WTC11 (cell line): ENCODE measurements at regions not wholly inside any gene's neighbourhood (a gene's known extent, or its start where the extent isn't known, plus 50 kb on each side); places are given as distances from the start of the nearest gene placed in this dataset.

Experiments
- ATAC-seq: fragments of 200-7000 bp; cut with Tn5 transposase; 2 replicates; pipeline ENCODE4 v1.10.0; 2021; ENCODE audit warnings: mild to moderate bottlenecking, moderate library complexity
- CTCF ChIA-PET: fragments of 300-600 bp; sonication (Branson Sonifier 250); formaldehyde crosslinking; loops from one replicate; lab custom pipeline; 2021; ENCODE audit warnings: antibody characterized with exemption; lab: Charles Lee
- POLR2A ChIA-PET: fragments of 350-600 bp; sonication (Branson Sonifier 250); formaldehyde crosslinking; loops from one replicate; lab custom pipeline; 2021; ENCODE audit warnings: antibody characterized with exemption; lab: Charles Lee
- DNase-seq: peaks from one replicate; pipeline ENCODE4 v3.0.0; 2021; ENCODE audit warnings: low spot score
- H3K27ac Mint-ChIP-seq: 2 replicates; pipeline ENCODE4 v1.8.0; 2021; ENCODE audit warnings: mixed read lengths
- H3K27me3 Mint-ChIP-seq: 2 replicates; pipeline ENCODE4 v1.8.0; 2021; ENCODE audit warnings: low read depth, mild to moderate bottlenecking, moderate library complexity, mixed read lengths
- H3K36me3 Mint-ChIP-seq: 2 replicates; pipeline ENCODE4 v1.8.0; 2021; ENCODE audit warnings: mixed read lengths
- H3K4me1 Mint-ChIP-seq: 2 replicates; pipeline ENCODE4 v1.8.0; 2022; ENCODE audit warnings: mixed read lengths
- H3K4me3 Mint-ChIP-seq: 2 replicates; pipeline ENCODE4 v1.8.0; 2021; ENCODE audit warnings: mild to moderate bottlenecking, moderate library complexity, mixed read lengths
- H3K9me3 Mint-ChIP-seq: 2 replicates; pipeline ENCODE4 v1.8.0; 2021; ENCODE audit warnings: mixed read lengths
- ATF2 ChIP-seq: sonication (generic); formaldehyde crosslinking; IDR thresholded peaks from 2 replicates; pipeline ENCODE4 v1.8.1; 2022; ENCODE audit warnings: low read depth, missing genetic modification reagents, borderline replicate concordance
- CBFB ChIP-seq: sonication (generic); formaldehyde crosslinking; IDR thresholded peaks from 2 replicates; pipeline ENCODE4 v1.8.1; 2022; ENCODE audit warnings: mild to moderate bottlenecking, low read depth, missing genetic modification reagents
- E2F1 ChIP-seq: sonication (generic); formaldehyde crosslinking; IDR thresholded peaks from 2 replicates; pipeline ENCODE4 v1.8.0; 2022; ENCODE audit warnings: mild to moderate bottlenecking, missing genetic modification reagents
- E2F5 ChIP-seq: sonication (generic); formaldehyde crosslinking; IDR thresholded peaks from 2 replicates; pipeline ENCODE4 v1.8.1; 2022; ENCODE audit warnings: mild to moderate bottlenecking, moderate library complexity, missing genetic modification reagents
- EMX1 ChIP-seq: fragments of 250-450 bp; sonication (Bioruptor Pico); IDR thresholded peaks from 2 replicates; pipeline ENCODE4 v1.8.0; 2021; ENCODE audit warnings: mild to moderate bottlenecking
- FOXK1 ChIP-seq: sonication (generic); formaldehyde crosslinking; IDR thresholded peaks from 2 replicates; pipeline ENCODE4 v1.8.0; 2022; ENCODE audit warnings: mild to moderate bottlenecking, moderate library complexity, missing genetic modification reagents
- FOXP1 ChIP-seq: sonication (generic); formaldehyde crosslinking; IDR thresholded peaks from 2 replicates; pipeline ENCODE4 v1.8.0; 2022; ENCODE audit warnings: missing genetic modification reagents, mild to moderate bottlenecking, moderate library complexity, borderline replicate concordance
- IRF1 ChIP-seq: sonication (generic); formaldehyde crosslinking; IDR thresholded peaks from 2 replicates; pipeline ENCODE4 v1.8.0; 2023; ENCODE audit warnings: missing genetic modification reagents
- NFE2L1 ChIP-seq: sonication (generic); formaldehyde crosslinking; IDR thresholded peaks from 2 replicates; pipeline ENCODE4 v1.8.1; 2023; ENCODE audit warnings: missing genetic modification reagents
- NFYB ChIP-seq: sonication (generic); formaldehyde crosslinking; conservative IDR thresholded peaks from 2 replicates; pipeline ENCODE4 v1.8.0; 2022; ENCODE audit warnings: low read depth, missing genetic modification reagents
- NR2C2 ChIP-seq: sonication (generic); formaldehyde crosslinking; IDR thresholded peaks from 2 replicates; pipeline ENCODE4 v1.8.0; 2022; ENCODE audit warnings: mild to moderate bottlenecking, missing genetic modification reagents
- SMAD4 ChIP-seq: sonication (generic); formaldehyde crosslinking; IDR thresholded peaks from 2 replicates; pipeline ENCODE4 v1.8.0; 2022; ENCODE audit warnings: mild to moderate bottlenecking, missing genetic modification reagents
- TEAD1 ChIP-seq: sonication (generic); formaldehyde crosslinking; IDR thresholded peaks from 2 replicates; pipeline ENCODE4 v1.8.0; 2022; ENCODE audit warnings: mild to moderate bottlenecking, missing genetic modification reagents
- TP53 ChIP-seq: sonication (generic); formaldehyde crosslinking; IDR thresholded peaks from 2 replicates; pipeline ENCODE4 v1.8.1; 2023; ENCODE audit warnings: mild to moderate bottlenecking, missing genetic modification reagents
- ZNF219 ChIP-seq: sonication (generic); formaldehyde crosslinking; IDR thresholded peaks from 2 replicates; pipeline ENCODE4 v1.8.0; 2023; ENCODE audit warnings: missing genetic modification reagents, mild to moderate bottlenecking, borderline replicate concordance
- ZNF263 ChIP-seq: sonication (generic); formaldehyde crosslinking; IDR thresholded peaks from 2 replicates; pipeline ENCODE4 v1.8.1; 2022; ENCODE audit warnings: low read depth, mild to moderate bottlenecking, moderate library complexity, missing genetic modification reagents
- ZNF425 ChIP-seq: fragments of 250-450 bp; sonication (Bioruptor Pico); conservative IDR thresholded peaks from 2 replicates; pipeline ENCODE4 v1.9.0; 2021; ENCODE audit warnings: mild to moderate bottlenecking
- ZSCAN18 ChIP-seq: fragments of 250-450 bp; sonication (Bioruptor Pico); IDR thresholded peaks from 2 replicates; pipeline ENCODE4 v2.1.2; 2022; ENCODE audit warnings: mild to moderate bottlenecking, moderate library complexity
- TF ChIP-seq, protein P1 (sequence below): sonication (generic); formaldehyde crosslinking; conservative IDR thresholded peaks from 2 replicates; pipeline ENCODE4 v1.8.1; 2022; ENCODE audit warnings: mild to moderate bottlenecking, missing genetic modification reagents
- TF ChIP-seq, protein P2 (sequence below): sonication (generic); formaldehyde crosslinking; IDR thresholded peaks from 2 replicates; pipeline ENCODE4 v1.8.1; 2023; ENCODE audit warnings: mild to moderate bottlenecking, moderate library complexity, missing genetic modification reagents
- TF ChIP-seq, protein P3 (sequence below): sonication (generic); formaldehyde crosslinking; IDR thresholded peaks from 2 replicates; pipeline ENCODE4 v1.8.0; 2022; ENCODE audit warnings: mild to moderate bottlenecking, missing genetic modification reagents
- TF ChIP-seq, protein P4 (sequence below): sonication (generic); formaldehyde crosslinking; IDR thresholded peaks from 2 replicates; pipeline ENCODE4 v1.8.1; 2022; ENCODE audit warnings: missing genetic modification reagents, borderline replicate concordance

DNA sequence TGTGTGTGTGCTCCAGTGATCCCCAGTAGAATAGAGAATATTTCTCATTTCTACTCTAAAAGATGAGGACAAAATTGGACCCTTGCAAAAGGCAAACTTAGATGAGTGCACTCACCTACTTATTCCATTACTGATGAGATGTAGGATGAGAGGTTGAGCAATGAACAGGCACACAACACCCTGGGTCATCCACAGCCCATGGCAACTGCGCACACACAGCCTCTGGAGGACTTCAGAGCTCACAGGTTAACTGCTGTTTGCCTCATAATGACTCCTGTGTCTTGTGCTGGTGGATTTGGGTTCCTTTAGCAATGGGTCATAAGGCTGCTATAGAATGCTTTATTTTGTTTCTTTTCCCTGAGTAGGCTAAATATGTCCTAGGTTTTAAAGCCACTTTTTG lies 103.6 kb upstream of the TNFAIP3 start:
- Mint-ChIP-seq H3K9me3 (no peaks in the 10 kb centered on the region), H3K36me3 (no peaks in the 10 kb centered on the region), H3K4me3 (no peak overlapping the region), H3K27me3 (no peaks in the 10 kb centered on the region), H3K27ac (no peak overlapping the region), H3K4me1 (peaks cover 2% of the 10 kb centered on the region; the same call in 1 of the 2 replicates)
- no peak for TF ChIP-seq NR2C2 (CRISPR knock-in tag)
- no peak for TF ChIP-seq TP53 (CRISPR knock-in tag)
- TF ChIP-seq TEAD1 (CRISPR knock-in tag): no peak
- no peak for TF ChIP-seq FOXK1
- no peak for TF ChIP-seq FOXP1 (CRISPR knock-in tag)
- no peak for TF ChIP-seq NFYB
- TF ChIP-seq E2F5 (CRISPR knock-in tag): no peak
- no peak for TF ChIP-seq ZSCAN18 (CRISPR knock-in tag)
- TF ChIP-seq, protein P1, sequence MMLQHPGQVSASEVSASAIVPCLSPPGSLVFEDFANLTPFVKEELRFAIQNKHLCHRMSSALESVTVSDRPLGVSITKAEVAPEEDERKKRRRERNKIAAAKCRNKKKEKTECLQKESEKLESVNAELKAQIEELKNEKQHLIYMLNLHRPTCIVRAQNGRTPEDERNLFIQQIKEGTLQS: no peak
- no peak for TF ChIP-seq ZNF263 (CRISPR knock-in tag)
- no peak for TF ChIP-seq ATF2 (CRISPR knock-in tag)
- CTCF ChIA-PET: interaction anchor here (0.5 kb wide), 1 partner anchor 795 kb away, joined by 3 read pairs; no protein-coding TSS in a partner anchor
- POLR2A ChIA-PET: no interaction called here
- DNase-seq (no peak), ATAC-seq (no peak)

GRCh38 chr6:137763886-137764285 lies 103.2 kb upstream of the TNFAIP3 start:
- no peaks in the 10 kb centered on the region for H3K9me3 Mint-ChIP-seq
- ATAC-seq (no peak), DNase-seq (no peak)
- peaks cover 2% of the 10 kb centered on the region; the same call in 1 of the 2 replicates for H3K4me1 Mint-ChIP-seq
- no peaks in the 10 kb centered on the region for H3K27me3 Mint-ChIP-seq
- no peak overlapping the region for H3K4me3 Mint-ChIP-seq
- H3K36me3 Mint-ChIP-seq: no peaks in the 10 kb centered on the region
- H3K27ac Mint-ChIP-seq: no peak overlapping the region
- ChIA-PET CTCF (interaction anchor here (0.5 kb wide), 1 partner anchor 795 kb away, joined by 3 read pairs; no protein-coding TSS in a partner anchor), POLR2A (no interaction called here)
- no peak for TF ChIP-seq CBFB (CRISPR knock-in tag)
- TF ChIP-seq, protein P2, sequence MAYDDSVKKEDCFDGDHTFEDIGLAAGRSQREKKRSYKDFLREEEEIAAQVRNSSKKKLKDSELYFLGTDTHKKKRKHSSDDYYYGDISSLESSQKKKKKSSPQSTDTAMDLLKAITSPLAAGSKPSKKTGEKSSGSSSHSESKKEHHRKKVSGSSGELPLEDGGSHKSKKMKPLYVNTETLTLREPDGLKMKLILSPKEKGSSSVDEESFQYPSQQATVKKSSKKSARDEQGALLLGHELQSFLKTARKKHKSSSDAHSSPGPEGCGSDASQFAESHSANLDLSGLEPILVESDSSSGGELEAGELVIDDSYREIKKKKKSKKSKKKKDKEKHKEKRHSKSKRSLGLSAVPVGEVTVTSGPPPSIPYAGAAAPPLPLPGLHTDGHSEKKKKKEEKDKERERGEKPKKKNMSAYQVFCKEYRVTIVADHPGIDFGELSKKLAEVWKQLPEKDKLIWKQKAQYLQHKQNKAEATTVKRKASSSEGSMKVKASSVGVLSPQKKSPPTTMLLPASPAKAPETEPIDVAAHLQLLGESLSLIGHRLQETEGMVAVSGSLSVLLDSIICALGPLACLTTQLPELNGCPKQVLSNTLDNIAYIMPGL (CRISPR knock-in tag): no peak
- TF ChIP-seq SMAD4: no peak
- TF ChIP-seq E2F1 (CRISPR knock-in tag): no peak
- no peak for TF ChIP-seq EMX1 (CRISPR knock-in tag)
- TF ChIP-seq NFE2L1 (CRISPR knock-in tag): no peak
- TF ChIP-seq ZNF219 (CRISPR knock-in tag): no peak
- no peak for TF ChIP-seq IRF1 (CRISPR knock-in tag)
- TF ChIP-seq, protein P3, sequence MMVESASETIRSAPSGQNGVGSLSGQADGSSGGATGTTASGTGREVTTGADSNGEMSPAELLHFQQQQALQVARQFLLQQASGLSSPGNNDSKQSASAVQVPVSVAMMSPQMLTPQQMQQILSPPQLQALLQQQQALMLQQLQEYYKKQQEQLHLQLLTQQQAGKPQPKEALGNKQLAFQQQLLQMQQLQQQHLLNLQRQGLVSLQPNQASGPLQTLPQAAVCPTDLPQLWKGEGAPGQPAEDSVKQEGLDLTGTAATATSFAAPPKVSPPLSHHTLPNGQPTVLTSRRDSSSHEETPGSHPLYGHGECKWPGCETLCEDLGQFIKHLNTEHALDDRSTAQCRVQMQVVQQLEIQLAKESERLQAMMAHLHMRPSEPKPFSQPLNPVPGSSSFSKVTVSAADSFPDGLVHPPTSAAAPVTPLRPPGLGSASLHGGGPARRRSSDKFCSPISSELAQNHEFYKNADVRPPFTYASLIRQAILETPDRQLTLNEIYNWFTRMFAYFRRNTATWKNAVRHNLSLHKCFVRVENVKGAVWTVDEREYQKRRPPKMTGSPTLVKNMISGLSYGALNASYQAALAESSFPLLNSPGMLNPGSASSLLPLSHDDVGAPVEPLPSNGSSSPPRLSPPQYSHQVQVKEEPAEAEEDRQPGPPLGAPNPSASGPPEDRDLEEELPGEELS: no peak
- TF ChIP-seq, protein P4, sequence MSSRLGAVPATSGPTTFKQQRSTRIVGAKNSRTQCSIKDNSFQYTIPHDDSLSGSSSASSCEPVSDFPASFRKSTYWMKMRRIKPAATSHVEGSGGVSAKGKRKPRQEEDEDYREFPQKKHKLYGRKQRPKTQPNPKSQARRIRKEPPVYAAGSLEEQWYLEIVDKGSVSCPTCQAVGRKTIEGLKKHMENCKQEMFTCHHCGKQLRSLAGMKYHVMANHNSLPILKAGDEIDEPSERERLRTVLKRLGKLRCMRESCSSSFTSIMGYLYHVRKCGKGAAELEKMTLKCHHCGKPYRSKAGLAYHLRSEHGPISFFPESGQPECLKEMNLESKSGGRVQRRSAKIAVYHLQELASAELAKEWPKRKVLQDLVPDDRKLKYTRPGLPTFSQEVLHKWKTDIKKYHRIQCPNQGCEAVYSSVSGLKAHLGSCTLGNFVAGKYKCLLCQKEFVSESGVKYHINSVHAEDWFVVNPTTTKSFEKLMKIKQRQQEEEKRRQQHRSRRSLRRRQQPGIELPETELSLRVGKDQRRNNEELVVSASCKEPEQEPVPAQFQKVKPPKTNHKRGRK: no peak
- no peak for TF ChIP-seq ZNF425 (CRISPR knock-in tag)
